H9 (cell line): ENCODE measurements at regions not wholly inside any gene's neighbourhood (a gene's known extent, or its start where the extent isn't known, plus 50 kb on each side); places are given as distances from the start of the nearest gene placed in this dataset.

Experiments
- DNase-seq: peaks from one replicate; pipeline ENCODE4 v3.0.0-alpha.2; 2017
- H2AFZ ChIP-seq: one replicate; pipeline ENCODE4 v1.6.1; 2013; ENCODE audit warnings: mild to moderate bottlenecking, low read length, control low read depth, moderate library complexity
- H2AK5ac ChIP-seq: 2 replicates; pipeline ENCODE4 v1.6.1; 2013; ENCODE audit warnings: low read length, control low read depth, mixed read lengths; ENCODE audit not compliant: insufficient read length
- H2BK120ac ChIP-seq: one replicate; pipeline ENCODE4 v1.6.1; 2013; ENCODE audit warnings: low read depth, mild to moderate bottlenecking, low read length, control low read depth, inconsistent platforms; ENCODE audit not compliant: poor library complexity, severe bottlenecking
- H2BK12ac ChIP-seq: 2 replicates; pipeline ENCODE4 v1.6.1; 2013; ENCODE audit warnings: low read length, control low read depth, mixed read lengths, low read depth; ENCODE audit not compliant: insufficient read length
- H2BK15ac ChIP-seq: 2 replicates; pipeline ENCODE4 v1.6.1; 2013; ENCODE audit warnings: low read depth, low read length, control low read depth
- H2BK20ac ChIP-seq: one replicate; pipeline ENCODE4 v1.6.1; 2013; ENCODE audit warnings: low read depth, mild to moderate bottlenecking, low read length, control low read depth, inconsistent platforms; ENCODE audit not compliant: poor library complexity, severe bottlenecking
- H2BK5ac ChIP-seq: 2 replicates; pipeline ENCODE4 v1.6.1; 2013; ENCODE audit warnings: low read length, control low read depth, mixed read lengths; ENCODE audit not compliant: insufficient read length
- H3K14ac ChIP-seq: 2 replicates; pipeline ENCODE4 v1.6.1; 2013; ENCODE audit warnings: low read length, control low read depth; ENCODE audit not compliant: insufficient read depth
- H3K18ac ChIP-seq: 2 replicates; pipeline ENCODE4 v1.6.1; 2013; ENCODE audit warnings: low read depth, mild to moderate bottlenecking, mixed read lengths, low read length, control low read depth; ENCODE audit not compliant: insufficient read length
- H3K23ac ChIP-seq: 2 replicates; pipeline ENCODE4 v1.6.1; 2013; ENCODE audit warnings: low read length, control low read depth, mixed read lengths, low read depth; ENCODE audit not compliant: insufficient read length
- H3K23me2 ChIP-seq: 2 replicates; pipeline ENCODE4 v1.6.1; 2013; ENCODE audit warnings: low read depth, mild to moderate bottlenecking, mixed read lengths, low read length, control low read depth; ENCODE audit not compliant: insufficient read length, poor library complexity, severe bottlenecking
- H3K27ac ChIP-seq: 2 replicates; pipeline ENCODE4 v1.5.1; 2013; ENCODE audit warnings: low read length, control low read depth, mixed read lengths, low read depth; ENCODE audit not compliant: insufficient read length
- H3K27me3 ChIP-seq: 2 replicates; pipeline ENCODE4 v1.6.1; 2013; ENCODE audit warnings: low read length, control low read depth, inconsistent platforms; ENCODE audit not compliant: insufficient read depth
- H3K4ac ChIP-seq: 2 replicates; pipeline ENCODE4 v1.6.1; 2013; ENCODE audit warnings: low read depth, mild to moderate bottlenecking, control low read depth, inconsistent platforms, low read length, moderate library complexity
- H3K4me1 ChIP-seq: 2 replicates; pipeline ENCODE4 v1.6.1; 2013; ENCODE audit warnings: low read length, control low read depth, inconsistent platforms; ENCODE audit not compliant: insufficient read depth
- H3K4me2 ChIP-seq: 2 replicates; pipeline ENCODE4 v1.6.1; 2013; ENCODE audit warnings: low read length, control low read depth, mixed read lengths; ENCODE audit not compliant: insufficient read length, insufficient read depth
- H3K56ac ChIP-seq: 2 replicates; pipeline ENCODE4 v1.6.1; 2013; ENCODE audit warnings: low read depth, mild to moderate bottlenecking, mixed read lengths, low read length, control low read depth; ENCODE audit not compliant: insufficient read length
- H3K79me1 ChIP-seq: 2 replicates; pipeline ENCODE4 v1.6.1; 2013; ENCODE audit warnings: low read depth, mild to moderate bottlenecking, moderate library complexity, low read length, control low read depth, inconsistent platforms; ENCODE audit not compliant: insufficient read depth, poor library complexity, severe bottlenecking
- H3K79me2 ChIP-seq: 2 replicates; pipeline ENCODE4 v1.6.1; 2013; ENCODE audit warnings: low read length, control low read depth, inconsistent platforms; ENCODE audit not compliant: insufficient read depth
- H3K9ac ChIP-seq: 2 replicates; pipeline ENCODE4 v1.6.1; 2013; ENCODE audit warnings: low read length, control low read depth, mixed read lengths; ENCODE audit not compliant: insufficient read length; ENCODE audit errors: extremely low read depth
- H3K9me3 ChIP-seq: one replicate; pipeline ENCODE4 v1.6.1; 2013; ENCODE audit warnings: low read depth, low read length, inconsistent platforms; ENCODE audit not compliant: control insufficient read depth
- H3T11ph ChIP-seq: one replicate; pipeline ENCODE4 v1.6.1; 2013; ENCODE audit warnings: mild to moderate bottlenecking, low read length, control low read depth, inconsistent platforms
- H4K20me1 ChIP-seq: one replicate; pipeline ENCODE4 v1.6.1; 2013; ENCODE audit not compliant: control insufficient read depth, insufficient read length, insufficient read depth
- H4K5ac ChIP-seq: 2 replicates; pipeline ENCODE4 v1.6.1; 2013; ENCODE audit warnings: low read depth, mild to moderate bottlenecking, mixed read lengths, low read length, control low read depth; ENCODE audit not compliant: insufficient read length
- H4K8ac ChIP-seq: replicated peaks from 2 replicates; pipeline ENCODE4 v1.6.1; 2013; ENCODE audit warnings: low read length, control low read depth, mixed read lengths, low read depth; ENCODE audit not compliant: insufficient read length
- H4K91ac ChIP-seq: 2 replicates; pipeline ENCODE4 v1.6.1; 2013; ENCODE audit warnings: low read depth, mild to moderate bottlenecking, moderate library complexity, mixed read lengths, low read length, control low read depth; ENCODE audit not compliant: insufficient read length
- H3K27ac Mint-ChIP-seq, 3 experiments: 2 replicates in 2 of 3; 3 replicates in 1 of 3; pipeline ENCODE4 v1.8.0; 2020 to 2021; ENCODE audit warnings: mixed read lengths in 3 of 3, mild to moderate bottlenecking in 1 of 3, moderate library complexity in 1 of 3
- H3K27me3 Mint-ChIP-seq: 2 replicates; pipeline ENCODE4 v1.8.0; 2021; ENCODE audit warnings: low read depth, mild to moderate bottlenecking, moderate library complexity, mixed read lengths
- H3K36me3 Mint-ChIP-seq, 3 experiments: 2 replicates in 2 of 3; 3 replicates in 1 of 3; pipeline ENCODE4 v1.8.0; 2020 to 2021; ENCODE audit warnings: low read depth in 3 of 3, mixed read lengths in 3 of 3; ENCODE audit not compliant: insufficient read depth in 1 of 3
- H3K4me1 Mint-ChIP-seq, 2 experiments: 2 replicates each; pipeline ENCODE4 v1.8.0; 2020; ENCODE audit warnings: mixed read lengths in 2 of 2
- H3K4me3 Mint-ChIP-seq, 2 experiments: 2 replicates in 1 of 2; 3 replicates in 1 of 2; pipeline ENCODE4 v1.8.0; 2020 to 2021; ENCODE audit warnings: mild to moderate bottlenecking in 2 of 2, mixed read lengths in 2 of 2, moderate library complexity in 1 of 2
- H3K9me3 Mint-ChIP-seq, 2 experiments: 2 replicates in 1 of 2; 3 replicates in 1 of 2; pipeline ENCODE4 v1.8.0; 2020; ENCODE audit warnings: mild to moderate bottlenecking in 2 of 2, mixed read lengths in 2 of 2, moderate library complexity in 1 of 2
- WGBS: extraction: QIAGEN DNeasy Blood & Tissue Kit; methylation state at CpG from one replicate; pipeline ENCODE4 v1.1.7; 2013; ENCODE audit warnings: missing lambda C conversion rate, low lambda C conversion rate, mixed read lengths; ENCODE audit not compliant: insufficient read length; ENCODE audit errors: extremely low coverage; 5-methylcytosine and 5-hydroxymethylcytosine counted together
- TF ChIP-seq, protein P1 (sequence below): fragments of 200-600 bp; sonication (generic); conservative IDR thresholded peaks from 3 replicates; pipeline ENCODE4 v1.8.0; 2021; ENCODE audit warnings: antibody characterized with exemption, mild to moderate bottlenecking

- Histone ChIP-seq H3K27ac (no peak overlapping the region), H3K4me1 (no peaks in the 10 kb centered on the region), H2BK15ac (no peak overlapping the region), H3K18ac (no peak overlapping the region), H3K79me2 (no peaks in the 10 kb centered on the region), H3K4me2 (no peak overlapping the region), H3K23ac (no peak overlapping the region), H3K27me3 (no peaks in the 10 kb centered on the region), H2BK5ac (no peak overlapping the region), H3K9me3 (no peaks in the 10 kb centered on the region), H3K9ac (no peak overlapping the region), H2BK12ac (no peak overlapping the region), H2BK20ac (no peak overlapping the region), H3K79me1 (no peaks in the 10 kb centered on the region), H4K8ac (no peak overlapping the region), H3K14ac (no peak overlapping the region), H2BK120ac (no peak overlapping the region), H4K20me1 (no peaks in the 10 kb centered on the region), H3K56ac (no peak overlapping the region), H4K91ac (no peak overlapping the region), H3K4ac (no peak overlapping the region), H4K5ac (no peak overlapping the region), H3K23me2 (no peaks in the 10 kb centered on the region), H2AFZ (no peak overlapping the region), H3T11ph (no peak overlapping the region), H2AK5ac (no peak overlapping the region)
- TF ChIP-seq, protein P1, sequence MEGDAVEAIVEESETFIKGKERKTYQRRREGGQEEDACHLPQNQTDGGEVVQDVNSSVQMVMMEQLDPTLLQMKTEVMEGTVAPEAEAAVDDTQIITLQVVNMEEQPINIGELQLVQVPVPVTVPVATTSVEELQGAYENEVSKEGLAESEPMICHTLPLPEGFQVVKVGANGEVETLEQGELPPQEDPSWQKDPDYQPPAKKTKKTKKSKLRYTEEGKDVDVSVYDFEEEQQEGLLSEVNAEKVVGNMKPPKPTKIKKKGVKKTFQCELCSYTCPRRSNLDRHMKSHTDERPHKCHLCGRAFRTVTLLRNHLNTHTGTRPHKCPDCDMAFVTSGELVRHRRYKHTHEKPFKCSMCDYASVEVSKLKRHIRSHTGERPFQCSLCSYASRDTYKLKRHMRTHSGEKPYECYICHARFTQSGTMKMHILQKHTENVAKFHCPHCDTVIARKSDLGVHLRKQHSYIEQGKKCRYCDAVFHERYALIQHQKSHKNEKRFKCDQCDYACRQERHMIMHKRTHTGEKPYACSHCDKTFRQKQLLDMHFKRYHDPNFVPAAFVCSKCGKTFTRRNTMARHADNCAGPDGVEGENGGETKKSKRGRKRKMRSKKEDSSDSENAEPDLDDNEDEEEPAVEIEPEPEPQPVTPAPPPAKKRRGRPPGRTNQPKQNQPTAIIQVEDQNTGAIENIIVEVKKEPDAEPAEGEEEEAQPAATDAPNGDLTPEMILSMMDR: no peak
- Mint-ChIP-seq H3K27me3 (no peaks in the 10 kb centered on the region), H3K27ac (no peak overlapping the region), H3K36me3 (peaks cover 0 to 11% (median 5%) of the 10 kb centered on the region in 3 experiments; a peak in 4 of 7 replicates), H3K9me3 (peaks cover 15 to 19% of the 10 kb centered on the region in 2 experiments), H3K4me3 (no peak overlapping the region), H3K4me1 (peaks cover 4 to 7% of the 10 kb centered on the region in 2 experiments; a peak in 2 of 4 replicates)
- DNase-seq: no peak
- WGBS: no CpG with 5 or more reads among the region's 2 CpGs
Measured at GRCh38 chr4:175127314-175127713, 209.2 kb downstream of the ADAM29 start.
